ENCODE measurements at regions not wholly inside any gene's neighbourhood (a gene's known extent, or its start where the extent isn't known, plus 50 kb on each side); places are given as distances from the start of the nearest gene placed in this dataset.

DNA sequence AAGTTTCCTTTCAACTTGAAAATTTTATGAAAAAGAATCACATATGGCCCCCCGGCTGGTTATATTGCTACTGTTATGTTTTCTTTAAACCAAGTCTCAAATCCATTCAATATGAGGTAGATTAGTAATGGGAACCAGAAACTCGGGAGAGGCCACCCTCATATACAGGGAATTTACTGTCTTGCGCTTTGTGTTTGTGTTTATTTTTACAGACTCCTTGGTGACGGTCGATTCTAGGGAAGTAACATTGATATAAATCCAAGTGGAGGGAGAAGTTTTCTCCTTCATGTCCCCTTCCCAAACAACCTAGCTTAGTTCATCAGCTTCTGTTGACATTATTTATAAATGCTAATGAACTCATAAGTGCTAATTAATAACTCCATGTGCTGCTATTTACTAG is 163.5 kb upstream of the LMO4 start:
- DNase-seq = no peak

DNA sequence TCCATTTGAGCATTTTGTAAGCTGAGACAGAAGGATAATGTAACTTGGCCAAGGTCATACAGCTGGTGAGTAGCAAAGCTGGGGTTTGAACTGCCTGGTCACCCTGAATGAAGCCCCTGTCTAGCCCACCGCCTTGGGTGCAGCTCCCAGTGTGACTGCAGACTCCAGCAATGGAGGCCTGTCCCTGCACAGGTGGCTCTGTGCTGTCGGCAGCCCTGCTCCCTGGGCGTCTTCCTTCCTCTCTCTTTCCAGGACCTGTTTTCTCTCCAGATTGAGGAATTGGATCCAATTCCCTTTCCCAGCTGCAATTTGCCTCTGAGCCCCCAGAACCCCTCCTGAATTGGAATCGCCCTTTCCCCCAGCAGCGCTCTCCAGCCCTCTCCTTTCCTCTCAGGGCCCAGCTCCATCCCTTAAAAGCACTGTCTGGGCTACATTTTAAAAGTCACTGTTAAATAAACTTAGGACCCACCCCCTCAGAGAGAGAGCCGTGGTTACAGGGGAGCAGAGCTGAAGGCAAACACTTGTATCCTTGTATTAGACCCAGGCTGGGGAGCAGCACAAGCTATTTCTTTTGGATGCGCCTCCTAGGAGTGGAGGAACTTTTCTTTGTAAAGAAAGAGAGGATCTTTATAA is 161.4 kb upstream of the LMO4 start:
- DNase-seq = no peak

DNA sequence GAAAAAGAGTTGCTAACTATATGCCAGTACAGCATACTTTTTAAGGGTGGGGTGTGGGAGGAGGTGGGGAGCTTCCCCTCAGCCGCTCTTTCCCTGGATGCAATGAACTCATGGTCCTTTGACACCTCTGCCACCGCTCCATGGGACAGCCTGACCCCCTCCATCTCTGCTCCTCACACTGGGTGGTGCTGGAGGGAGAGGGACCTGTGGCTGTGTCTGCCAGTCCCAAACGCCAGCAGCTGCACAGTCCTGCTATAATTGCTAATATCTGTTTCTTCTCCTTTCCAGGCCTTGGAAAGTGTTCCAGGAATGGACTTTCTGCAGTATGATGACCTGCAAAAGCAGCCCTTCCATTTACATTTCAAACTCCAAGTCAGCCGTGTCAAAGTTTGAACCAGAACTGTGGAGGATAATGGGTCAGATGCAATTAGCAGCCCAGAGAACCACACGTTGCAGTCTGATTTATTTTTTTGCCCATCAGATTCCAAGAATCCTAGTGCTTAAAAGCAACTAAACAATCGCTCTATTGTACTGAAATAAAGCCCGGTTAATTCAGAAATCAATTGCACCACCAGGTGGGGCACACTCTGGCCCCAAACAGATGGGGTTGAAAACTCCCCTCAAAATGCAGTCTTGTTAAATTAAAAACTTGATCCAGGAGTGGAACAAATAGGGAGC is 160.7 kb upstream of the LMO4 start:
- no peak for DNase-seq

DNA sequence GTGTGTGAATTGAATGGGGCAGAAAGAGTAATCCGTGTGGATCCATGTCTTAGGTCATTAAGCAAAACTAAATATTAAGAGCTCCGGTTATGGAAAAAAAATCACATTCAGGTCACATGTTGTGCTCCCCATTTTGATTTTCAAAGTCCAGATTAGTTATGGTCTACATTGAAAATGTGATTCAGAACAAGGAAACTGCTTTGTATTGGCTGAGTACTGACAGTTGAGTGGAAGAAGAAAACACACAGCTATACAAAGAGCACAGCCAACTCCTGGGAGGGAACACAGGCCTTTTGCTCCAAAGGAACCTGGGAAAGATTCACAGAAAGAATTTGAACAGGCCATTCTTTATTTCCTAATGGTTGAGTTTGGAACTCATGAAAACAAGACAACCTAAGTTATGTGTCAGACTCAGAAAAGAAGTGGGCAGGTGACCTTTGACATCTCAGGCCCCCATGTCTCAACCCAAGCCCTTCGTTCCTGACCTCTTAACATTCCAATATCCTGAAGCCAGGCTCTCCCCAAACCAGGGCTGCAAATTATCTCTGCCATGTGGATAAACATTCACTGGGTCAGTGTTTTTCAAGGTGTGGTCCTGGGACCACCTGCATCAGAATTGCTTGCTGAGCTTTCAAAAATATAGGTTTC is 159.3 kb upstream of the LMO4 start:
- no peak for DNase-seq

DNA sequence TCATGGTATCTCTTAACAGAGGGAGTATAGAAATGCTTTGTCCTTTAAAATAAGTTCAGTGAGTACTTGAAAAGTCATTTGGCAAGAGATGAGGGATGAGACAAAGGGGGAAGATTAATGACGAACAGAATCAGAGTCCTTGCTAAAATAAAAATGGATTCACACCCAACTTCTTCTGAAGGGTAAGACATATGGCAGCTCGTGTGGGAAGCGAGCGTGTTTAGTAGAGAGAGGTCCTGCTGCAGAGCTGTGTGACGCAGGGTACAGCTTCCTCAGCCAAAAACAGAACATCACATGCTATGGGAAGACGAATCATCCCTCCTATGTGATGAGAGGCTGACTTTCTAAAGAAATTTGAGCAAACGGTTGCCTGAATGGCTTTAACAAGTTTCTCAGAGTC is 158.5 kb upstream of the LMO4 start:
- DNase-seq = no peak

- no peak for DNase-seq
These were observed 157.6 kb upstream of the LMO4 start for GRCh38 chr1:87170931-87171598.

GRCh38 chr1:87173231-87173630 is 155.4 kb upstream of the LMO4 start:
- DNase-seq = no peak

DNA sequence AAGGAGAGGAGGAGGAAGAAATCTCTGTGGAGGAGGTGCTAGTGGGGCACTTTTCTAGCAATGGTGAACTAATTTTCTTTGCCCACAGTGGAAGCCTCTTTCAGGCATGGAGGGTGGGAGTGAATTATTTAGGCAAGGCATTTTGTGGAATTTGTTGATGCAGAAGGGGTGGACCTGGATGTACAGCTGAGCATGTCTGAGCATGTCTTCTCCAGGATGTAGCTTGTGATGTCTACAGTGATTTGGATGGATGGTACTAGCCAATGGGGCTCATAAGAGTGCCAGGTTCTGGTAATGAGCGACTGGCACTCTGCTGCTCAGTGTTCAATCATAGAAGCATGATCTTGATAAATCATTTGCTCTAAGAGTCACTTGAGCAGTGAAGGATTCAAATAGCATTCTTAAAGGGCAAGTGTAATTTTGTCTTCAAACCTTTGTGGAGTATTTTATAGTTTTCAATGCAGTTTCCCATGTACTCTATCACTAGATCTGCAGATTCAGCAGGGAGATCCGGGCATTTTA is 153.9 kb upstream of the LMO4 start:
- no peak for DNase-seq

GRCh38 chr1:87176087-87176486 is 152.6 kb upstream of the LMO4 start:
- no peak for DNase-seq

- no peak for DNase-seq
These were observed 152.2 kb upstream of the LMO4 start for GRCh38 chr1:87176514-87176913.

GRCh38 chr1:87178441-87178840 is 150.2 kb upstream of the LMO4 start:
- DNase-seq = no peak

- no peak for DNase-seq
These were observed 149.4 kb upstream of the LMO4 start for GRCh38 chr1:87179076-87179810.

GRCh38 chr1:87179851-87180519 is 148.7 kb upstream of the LMO4 start:
- no peak for DNase-seq

- no peak for DNase-seq
These were observed 148.0 kb upstream of the LMO4 start for GRCh38 chr1:87180682-87181081.

- DNase-seq = no peak
These were observed 146.1 kb upstream of the LMO4 start for GRCh38 chr1:87182611-87183010.

DNA sequence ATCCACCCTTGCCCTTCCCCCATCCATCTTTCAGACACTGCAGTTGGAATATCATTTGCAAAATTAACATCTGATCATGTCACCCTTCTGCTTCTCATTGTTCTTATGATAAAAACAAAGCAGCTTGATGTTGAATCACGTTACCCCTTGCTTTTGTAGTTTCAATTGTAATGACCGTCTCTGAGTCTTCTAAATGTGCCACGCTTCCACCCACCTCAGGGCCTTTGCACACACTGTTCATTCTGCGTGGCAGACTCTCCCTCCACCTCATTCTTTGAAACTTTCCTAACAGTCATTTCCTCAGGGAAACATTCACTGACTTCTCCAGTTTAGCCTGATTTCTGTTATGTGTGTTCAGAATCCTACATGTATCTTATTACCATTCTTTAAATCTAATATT is 143.6 kb upstream of the LMO4 start:
- no peak for DNase-seq

GRCh38 chr1:87186346-87186745 is 142.3 kb upstream of the LMO4 start:
- no peak for DNase-seq

GRCh38 chr1:87188640-87189039 is 140.0 kb upstream of the LMO4 start:
- DNase-seq = no peak

- DNase-seq = no peak
These were observed 138.3 kb upstream of the LMO4 start for GRCh38 chr1:87190402-87190801.

- DNase-seq = no peak
These were observed 137.0 kb upstream of the LMO4 start for GRCh38 chr1:87191646-87192045.

GRCh38 chr1:87194271-87194774 is 134.4 kb upstream of the LMO4 start:
- no peak for DNase-seq

DNA sequence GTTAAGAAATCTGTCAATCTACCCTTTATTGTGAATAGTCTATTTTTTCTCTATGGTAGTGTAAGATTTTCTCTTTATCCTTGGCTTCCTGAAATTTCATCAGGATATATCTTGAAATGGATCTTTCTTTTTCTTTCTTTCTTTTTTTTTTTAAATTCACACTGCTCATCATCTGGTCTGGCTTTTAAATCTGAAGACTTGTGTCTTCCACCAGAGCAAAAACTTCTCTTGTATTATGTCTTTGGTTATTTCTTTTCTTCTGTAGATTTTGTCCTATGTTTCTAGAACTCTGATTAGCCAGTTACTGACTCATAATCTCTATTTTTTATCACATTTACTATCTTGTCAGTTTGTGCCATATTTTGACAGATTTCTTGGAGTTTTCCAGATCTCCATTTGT is 133.8 kb upstream of the LMO4 start:
- DNase-seq = no peak
